GM12872 (cell line): ENCODE measurements at regions not wholly inside any gene's neighbourhood (a gene's known extent, or its start where the extent isn't known, plus 50 kb on each side); places are given as distances from the start of the nearest gene placed in this dataset.

Experiments
- CTCF ChIP-seq: IDR thresholded peaks from 3 replicates; pipeline ENCODE4 v1.5.1; 2011; ENCODE audit warnings: low read depth, mild to moderate bottlenecking, low read length, moderate library complexity; ENCODE audit not compliant: insufficient read depth

- TF ChIP-seq CTCF, result no peak
These were observed 594.7 kb upstream of the STEAP1 start for GRCh38 chr7:89559596-89559995.

- TF ChIP-seq CTCF, result no peak
These were observed 590.7 kb upstream of the STEAP1 start for GRCh38 chr7:89563597-89563996.

- TF ChIP-seq CTCF, result no peak
These were observed 569.4 kb upstream of the STEAP1 start for GRCh38 chr7:89584896-89585295.

GRCh38 chr7:89593125-89593524 lies 561.1 kb upstream of the STEAP1 start:
- no peak for TF ChIP-seq CTCF

GRCh38 chr7:89602984-89603383 lies 551.3 kb upstream of the STEAP1 start:
- TF ChIP-seq CTCF, result no peak

- TF ChIP-seq CTCF, result no peak
These were observed 548.9 kb upstream of the STEAP1 start for GRCh38 chr7:89605362-89605761.

- TF ChIP-seq CTCF, result no peak
These were observed 547.8 kb upstream of the STEAP1 start for GRCh38 chr7:89606511-89606910.

GRCh38 chr7:89607792-89608191 lies 546.5 kb upstream of the STEAP1 start:
- no peak for TF ChIP-seq CTCF
